ENCODE measurements at regions not wholly inside any gene's neighbourhood (a gene's known extent, or its start where the extent isn't known, plus 50 kb on each side); places are given as distances from the start of the nearest gene placed in this dataset.

DNA sequence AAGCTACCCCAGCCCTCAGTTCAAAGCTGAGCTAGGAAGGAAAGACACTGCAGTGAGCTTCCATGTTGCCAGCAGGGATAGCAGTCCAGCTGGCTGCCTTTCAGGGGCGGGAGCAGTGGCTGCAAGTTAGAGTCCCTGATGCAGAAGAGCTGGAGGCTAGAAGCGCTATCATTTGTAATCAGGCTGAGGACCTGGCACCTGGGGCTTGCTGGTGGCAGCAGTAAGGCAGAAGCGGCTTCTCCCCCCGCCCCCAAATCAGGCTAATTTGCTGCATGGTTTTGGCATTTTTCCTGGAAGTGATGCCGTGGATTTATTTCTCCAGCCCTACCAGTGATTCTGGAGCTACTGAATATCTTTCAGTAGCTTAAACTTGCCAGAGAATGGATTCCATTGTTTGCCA lies 203.3 kb downstream of the CLCN4 start:
- ATAC-seq (ENCODE audit: low FRiP score) (no peak), DNase-seq (ENCODE audit: low spot score) (no peak)
- TF ChIP-seq, protein P1, sequence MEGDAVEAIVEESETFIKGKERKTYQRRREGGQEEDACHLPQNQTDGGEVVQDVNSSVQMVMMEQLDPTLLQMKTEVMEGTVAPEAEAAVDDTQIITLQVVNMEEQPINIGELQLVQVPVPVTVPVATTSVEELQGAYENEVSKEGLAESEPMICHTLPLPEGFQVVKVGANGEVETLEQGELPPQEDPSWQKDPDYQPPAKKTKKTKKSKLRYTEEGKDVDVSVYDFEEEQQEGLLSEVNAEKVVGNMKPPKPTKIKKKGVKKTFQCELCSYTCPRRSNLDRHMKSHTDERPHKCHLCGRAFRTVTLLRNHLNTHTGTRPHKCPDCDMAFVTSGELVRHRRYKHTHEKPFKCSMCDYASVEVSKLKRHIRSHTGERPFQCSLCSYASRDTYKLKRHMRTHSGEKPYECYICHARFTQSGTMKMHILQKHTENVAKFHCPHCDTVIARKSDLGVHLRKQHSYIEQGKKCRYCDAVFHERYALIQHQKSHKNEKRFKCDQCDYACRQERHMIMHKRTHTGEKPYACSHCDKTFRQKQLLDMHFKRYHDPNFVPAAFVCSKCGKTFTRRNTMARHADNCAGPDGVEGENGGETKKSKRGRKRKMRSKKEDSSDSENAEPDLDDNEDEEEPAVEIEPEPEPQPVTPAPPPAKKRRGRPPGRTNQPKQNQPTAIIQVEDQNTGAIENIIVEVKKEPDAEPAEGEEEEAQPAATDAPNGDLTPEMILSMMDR (IDR thresholded peaks at IDR 0.05): no peak

DNA sequence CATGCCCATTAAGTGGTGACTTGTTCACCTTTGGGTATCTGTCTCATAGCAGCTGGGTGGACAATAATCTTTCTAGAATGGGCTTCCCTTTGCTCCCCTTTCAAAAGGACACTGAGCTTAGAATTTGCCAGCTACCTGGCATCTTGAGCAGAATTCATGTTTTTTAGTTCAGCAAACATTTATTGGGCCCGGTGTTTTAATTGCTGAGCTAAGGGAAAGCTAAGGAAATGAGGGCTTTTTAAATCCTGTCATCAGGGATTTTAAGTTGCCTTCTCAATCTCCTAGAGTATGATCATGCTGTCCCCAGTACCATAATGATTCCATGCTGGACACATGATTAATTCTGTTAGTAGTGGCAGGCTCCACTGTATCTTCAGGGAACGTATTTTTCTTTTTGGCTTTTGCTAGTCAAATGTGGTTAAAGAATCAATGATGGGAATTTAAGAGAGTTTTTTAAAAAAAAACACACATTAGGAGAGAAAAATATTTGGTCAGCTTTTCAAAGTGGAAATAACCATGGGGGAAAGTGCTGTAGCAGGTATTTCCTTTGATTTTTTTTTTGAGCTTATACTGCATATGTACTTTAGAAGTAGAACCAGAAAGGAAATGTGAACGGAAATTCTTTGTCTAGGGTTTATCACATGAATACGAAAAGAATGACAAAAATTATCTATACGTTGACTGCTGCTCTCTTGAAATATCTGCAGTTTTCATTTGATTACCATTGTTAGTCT lies 208.9 kb downstream of the CLCN4 start:
- TF ChIP-seq, protein P1 (IDR thresholded peaks at IDR 0.05): no peak
- no peak for ATAC-seq (ENCODE audit: low FRiP score)

DNA sequence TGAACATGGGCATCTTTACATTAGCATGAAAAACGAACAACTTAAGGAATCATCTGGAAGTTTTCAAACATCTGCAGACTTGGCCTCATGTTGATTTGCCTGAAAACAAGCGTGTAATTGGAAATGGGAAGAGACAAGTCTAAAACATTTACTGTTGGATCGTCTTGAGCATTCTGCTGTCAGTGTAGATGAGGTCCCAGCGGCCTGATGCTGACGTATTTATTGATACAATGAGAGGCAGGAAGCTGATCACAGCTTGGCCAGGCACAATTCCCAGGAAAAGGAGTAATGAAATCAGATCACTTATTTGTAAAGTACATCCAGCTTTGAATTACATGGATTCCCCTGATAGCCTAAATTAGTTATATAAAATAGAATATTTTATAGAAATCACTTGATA lies 210.6 kb downstream of the CLCN4 start:
- DNase-seq (ENCODE audit: low spot score) (no peak), ATAC-seq (ENCODE audit: low FRiP score) (no peak)
- TF ChIP-seq, protein P1 (IDR thresholded peaks at IDR 0.05): no peak

More for the DNA sequence above, 208.9 kb downstream of the CLCN4 start:
- no peak for DNase-seq (ENCODE audit: low spot score)

DNA sequence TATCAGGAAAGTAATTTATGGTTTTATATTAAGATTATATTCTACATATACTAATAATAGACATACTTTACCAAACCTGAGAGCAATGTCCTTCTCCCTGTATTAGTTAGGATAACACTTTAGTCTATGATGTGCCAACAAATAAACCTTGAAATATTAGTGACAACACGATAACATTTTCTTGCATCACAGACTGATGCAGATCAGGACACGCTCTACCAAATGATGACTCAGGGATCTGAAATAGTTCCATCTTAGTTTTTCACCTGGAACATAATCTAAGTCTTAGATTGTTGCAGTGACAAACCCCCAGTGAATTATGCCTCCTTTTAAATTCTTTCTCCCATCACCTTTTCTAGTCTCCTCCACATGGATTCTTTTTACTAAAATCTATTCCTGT lies 214.2 kb downstream of the CLCN4 start:
- DNase-seq (ENCODE audit: low spot score) (no peak), ATAC-seq (ENCODE audit: low FRiP score) (no peak)
- TF ChIP-seq, protein P1 (IDR thresholded peaks at IDR 0.05): no peak

DNA sequence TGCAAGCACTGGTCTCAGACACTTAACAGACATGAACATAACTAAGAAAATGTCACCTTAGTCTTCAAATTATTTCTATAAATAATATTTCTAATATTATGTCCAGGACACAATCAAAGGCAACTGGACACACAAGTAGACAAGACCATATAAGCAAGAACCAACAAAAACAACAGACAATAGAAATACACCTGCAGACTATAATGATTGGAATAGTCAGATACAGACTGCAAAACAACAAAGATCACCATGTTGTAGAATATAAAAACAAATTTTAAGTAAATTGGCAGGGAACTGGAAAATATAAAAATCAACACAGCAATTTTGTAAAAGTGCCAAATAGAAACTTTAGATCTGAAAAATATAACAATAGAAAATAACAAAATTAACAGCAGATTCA lies 220.7 kb downstream of the CLCN4 start:
- TF ChIP-seq, protein P1 (IDR thresholded peaks at IDR 0.05): no peak
- ATAC-seq (ENCODE audit: low FRiP score): no peak
- DNase-seq (ENCODE audit: low spot score): no peak

DNA sequence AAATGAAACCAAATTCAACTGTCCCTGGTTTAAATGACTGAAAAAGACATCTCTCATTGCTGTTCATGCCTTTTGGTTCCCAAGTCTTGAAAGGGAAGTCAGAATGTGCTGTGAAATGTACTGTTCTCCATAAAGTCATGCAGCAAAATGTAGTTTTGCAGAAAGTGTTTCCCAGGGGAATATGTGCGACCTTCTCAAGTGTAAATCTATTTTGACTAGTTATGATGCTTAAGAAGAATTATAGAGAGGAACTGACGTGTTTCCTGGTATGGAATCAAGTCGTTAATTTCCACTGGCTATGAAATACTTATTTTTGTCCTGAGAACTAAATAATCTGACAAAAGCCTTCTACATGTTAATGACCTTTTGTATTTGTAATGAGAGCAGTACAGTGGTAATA lies 223.1 kb downstream of the CLCN4 start:
- ATAC-seq (ENCODE audit: low FRiP score): no peak
- TF ChIP-seq, protein P1 (IDR thresholded peaks at IDR 0.05): no peak

DNA sequence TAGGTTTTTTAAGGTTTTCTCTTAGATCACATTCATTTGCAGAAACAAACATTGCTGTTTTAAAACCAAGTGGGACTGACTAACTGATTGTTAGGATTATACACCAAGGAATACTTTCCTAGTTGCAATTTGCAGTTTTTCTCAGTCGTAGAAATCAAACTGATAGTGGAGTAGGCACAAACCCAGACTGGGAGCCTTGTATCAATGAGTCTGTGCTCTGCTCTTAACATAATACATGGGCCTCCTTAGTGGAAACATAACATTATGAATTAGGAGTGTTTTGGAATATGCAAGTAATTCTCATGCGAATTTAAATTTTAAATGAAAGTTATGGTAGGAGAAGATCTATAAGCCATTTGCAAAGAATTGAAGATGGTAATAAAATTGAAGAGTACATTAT lies 223.5 kb downstream of the CLCN4 start:
- TF ChIP-seq, protein P1 (IDR thresholded peaks at IDR 0.05): no peak
- no peak for ATAC-seq (ENCODE audit: low FRiP score)
- no peak for DNase-seq (ENCODE audit: low spot score)

More for the DNA sequence above, 223.1 kb downstream of the CLCN4 start:
- DNase-seq (ENCODE audit: low spot score): no peak
